ENCODE measurements at regions not wholly inside any gene's neighbourhood (a gene's known extent, or its start where the extent isn't known, plus 50 kb on each side); places are given as distances from the start of the nearest gene placed in this dataset.
A peak's percentile ranks its signal among the peaks of the same experiment; 100 is the strongest.

DNA sequence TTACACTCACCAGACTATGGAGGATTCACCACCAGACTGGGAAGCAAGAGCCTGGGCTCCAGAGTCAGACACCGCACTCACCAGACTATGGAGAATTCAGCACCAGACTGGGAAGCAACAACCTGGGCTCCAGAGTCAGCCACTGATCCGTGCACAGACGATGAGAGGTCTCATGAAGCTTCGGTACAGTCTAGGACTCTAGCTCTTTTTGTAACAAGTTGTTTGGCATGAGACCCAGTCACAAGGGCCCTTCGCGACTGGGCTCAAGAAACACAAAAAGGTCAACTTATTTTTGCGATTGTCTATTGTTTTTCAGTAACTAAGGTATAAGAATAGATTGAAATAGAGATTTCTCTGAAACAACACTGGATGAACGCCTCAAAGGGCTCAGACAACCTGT is 192.7 kb upstream of the ADAMTSL1 start:
- intact Hi-C loops (cut with DNase I): no loop called here
- Histone ChIP-seq H3K27ac (no peak overlapping the region), H3K9me3 (peaks cover 0 to 25% (median 1%) of the 10 kb centered on the region in 12 donors), H3K4me1 (no peaks in the 10 kb centered on the region), H3K36me3 (no peaks in the 10 kb centered on the region), H3K4me3 (peak overlapping the region in 1 of 12 donors; percentile 3), H3K27me3 (no peaks in the 10 kb centered on the region)
- WGBS, 4 donors: 82 to 94% (median 92%) methylated on average over 8 of the region's 8 CpGs
- DNase-seq (no peak), ATAC-seq (no peak)
- TF ChIP-seq POLR2A (IDR thresholded peaks at IDR 0.05) (no peak), CTCF (IDR thresholded peaks at IDR 0.05) (no peak)

- Histone ChIP-seq H3K27me3 (no peaks in the 10 kb centered on the region), H3K27ac (peak overlapping the region in 1 of 12 donors; percentile 59), H3K36me3 (no peaks in the 10 kb centered on the region), H3K9me3 (no peaks in the 10 kb centered on the region), H3K4me3 (no peak overlapping the region), H3K4me1 (peaks cover 0 to 33% (median 5%) of the 10 kb centered on the region in 12 donors)
- ATAC-seq (peak in 2 of 4 donors; percentile 38 to 39), DNase-seq (no peak)
- 13 to 56% (median 20%) methylated on average over 1 of the region's 1 CpG for WGBS, 4 donors
- TF ChIP-seq CTCF (IDR thresholded peaks at IDR 0.05) (no peak), POLR2A (IDR thresholded peaks at IDR 0.05) (no peak)
- intact Hi-C loops (cut with DNase I): no loop called here
These were observed 179.7 kb upstream of the ADAMTSL1 start for GRCh38 chr9:18294229-18294628.

- Histone ChIP-seq H3K4me1 (peaks cover 0 to 33% (median 5%) of the 10 kb centered on the region in 12 donors), H3K9me3 (no peaks in the 10 kb centered on the region), H3K27ac (peak overlapping the region in 2 of 12 donors; percentile 19 to 32), H3K4me3 (peak overlapping the region in 2 of 12 donors; percentile 16 to 27), H3K36me3 (no peaks in the 10 kb centered on the region), H3K27me3 (no peaks in the 10 kb centered on the region)
- TF ChIP-seq POLR2A (IDR thresholded peaks at IDR 0.05) (no peak), CTCF (IDR thresholded peaks at IDR 0.05) (no peak)
- DNase-seq: no peak
- ATAC-seq: peak in 1 of 4 donors; percentile 16
- intact Hi-C loops (cut with DNase I): no loop called here
- WGBS, 4 donors: 69 to 84% (median 74%) methylated on average over 1 of the region's 1 CpG
These were observed 177.3 kb upstream of the ADAMTSL1 start for GRCh38 chr9:18296702-18297055.

GRCh38 chr9:18297056-18297841 is 176.7 kb upstream of the ADAMTSL1 start:
- Histone ChIP-seq H3K9me3 (no peaks in the 10 kb centered on the region), H3K4me1 (peaks cover 0 to 33% (median 5%) of the 10 kb centered on the region in 12 donors), H3K4me3 (peak overlapping the region in 2 of 12 donors; percentile 16 to 27), H3K27ac (peak overlapping the region in 2 of 12 donors; percentile 19 to 32), H3K27me3 (no peaks in the 10 kb centered on the region), H3K36me3 (no peaks in the 10 kb centered on the region)
- intact Hi-C loops (cut with DNase I): no loop called here
- 41 to 53% (median 49%) methylated on average over 9 of the region's 9 CpGs for WGBS, 4 donors
- DNase-seq (no peak), ATAC-seq (peak in 2 of 4 donors; percentile 58 to 60)
- peak in 3 of 12 donors; percentile 8 to 42 (median 18) for TF ChIP-seq CTCF (IDR thresholded peaks at IDR 0.05)
- TF ChIP-seq POLR2A (IDR thresholded peaks at IDR 0.05): no peak

All from heart left ventricle (tissue), 16 donors.